H1 (cell line): ENCODE measurements at regions not wholly inside any gene's neighbourhood (a gene's known extent, or its start where the extent isn't known, plus 50 kb on each side); places are given as distances from the start of the nearest gene placed in this dataset.

ENCODE experiments used
- CTCF ChIA-PET: fragments of 300-600 bp; sonication (Branson Sonifier 250); formaldehyde crosslinking; loops from one replicate; lab custom pipeline; 2021; ENCODE audit not compliant: partially characterized antibody; lab: Charles Lee
- POLR2A ChIA-PET: fragments of 300-600 bp; sonication (Branson Sonifier 250); formaldehyde crosslinking; loops from one replicate; lab custom pipeline; 2021; ENCODE audit warnings: inconsistent platforms; ENCODE audit not compliant: partially characterized antibody; lab: Charles Lee
- DNase-seq, 2 experiments: peaks; one replicate each; pipeline versions ENCODE4 v3.0.0 to v3.0.0-alpha.2; 2010 to 2022; ENCODE audit warnings: low spot score in 2 of 2, low read depth in 1 of 2, mixed read lengths in 1 of 2
- FAIRE-seq: peaks from 2 replicates; lab custom pipeline; 2011; peaks lifted over from hg19 to GRCh38; lab: Jason Lieb, UNC
- H2AFZ ChIP-seq: 2 replicates; pipeline ENCODE4 v1.8.1; 2012; ENCODE audit warnings: low read length, inconsistent platforms
- H2AK5ac ChIP-seq: 2 replicates; pipeline ENCODE4 v1.6.1; 2013; ENCODE audit warnings: low read depth, low read length
- H2BK120ac ChIP-seq: replicated peaks from 2 replicates; pipeline ENCODE3; 2013; ENCODE audit warnings: low read depth, low read length, inconsistent platforms
- H2BK12ac ChIP-seq: 2 replicates; pipeline ENCODE4 v1.6.1; 2013; ENCODE audit warnings: low read depth, low read length
- H2BK15ac ChIP-seq: 2 replicates; pipeline ENCODE4 v1.6.1; 2013; ENCODE audit warnings: low read length
- H2BK20ac ChIP-seq: 2 replicates; pipeline ENCODE4 v1.6.1; 2013; ENCODE audit warnings: low read length
- H2BK5ac ChIP-seq: 2 replicates; pipeline ENCODE4 v1.6.1; 2013; ENCODE audit warnings: low read depth, low read length
- H3K14ac ChIP-seq: 2 replicates; pipeline ENCODE4 v1.6.1; 2013; ENCODE audit warnings: inconsistent platforms; ENCODE audit not compliant: insufficient read length
- H3K18ac ChIP-seq: 2 replicates; pipeline ENCODE4 v1.6.1; 2013; ENCODE audit warnings: low read length; ENCODE audit errors: extremely low read depth
- H3K23ac ChIP-seq: 2 replicates; pipeline ENCODE4 v1.6.1; 2013; ENCODE audit warnings: inconsistent platforms; ENCODE audit not compliant: insufficient read length
- H3K23me2 ChIP-seq: 2 replicates; pipeline ENCODE4 v1.6.1; 2013; ENCODE audit warnings: low read depth, low read length
- H3K27ac ChIP-seq: 2 replicates; pipeline ENCODE4 v1.6.1; 2011; ENCODE audit warnings: low read depth, low read length, inconsistent platforms
- H3K27me3 ChIP-seq, 4 experiments: replicated peaks in 1 of 4; 1 replicate in 1 of 4; 2 replicates in 3 of 4; pipeline versions ENCODE4 v1.6.1 to v1.8.1; 2011 to 2013; ENCODE audit warnings: low read length in 3 of 4, mild to moderate bottlenecking in 3 of 4, inconsistent platforms in 2 of 4, mixed read lengths in 2 of 4, moderate library complexity in 1 of 4; ENCODE audit not compliant: control insufficient read depth in 3 of 4, insufficient read depth in 3 of 4; ENCODE audit errors: extremely low read depth in 1 of 4
- H3K36me3 ChIP-seq, 4 experiments: 2 replicates each; pipeline versions ENCODE4 v1.6.1 to v1.8.1; 2011 to 2013; ENCODE audit warnings: mild to moderate bottlenecking in 4 of 4, low read length in 3 of 4, moderate library complexity in 2 of 4, control low read depth in 1 of 4, inconsistent platforms in 1 of 4; ENCODE audit not compliant: insufficient read depth in 4 of 4, control insufficient read depth in 2 of 4
- H3K4ac ChIP-seq: replicated peaks from 2 replicates; pipeline ENCODE3; 2013; ENCODE audit warnings: low read length, low read depth, mixed read lengths, inconsistent platforms; ENCODE audit not compliant: insufficient read length
- H3K4me1 ChIP-seq, 4 experiments: replicated peaks in 1 of 4; 1 replicate in 1 of 4; 2 replicates in 3 of 4; pipeline versions ENCODE4 v1.6.1 to v1.8.1; 2011 to 2013; ENCODE audit warnings: low read length in 3 of 4, inconsistent platforms in 2 of 4, mixed read lengths in 1 of 4; ENCODE audit not compliant: insufficient read depth in 4 of 4, control insufficient read depth in 3 of 4
- H3K4me2 ChIP-seq, 2 experiments: 2 replicates each; pipeline versions ENCODE4 v1.6.1 to v1.8.1; 2011 to 2013; ENCODE audit warnings: low read depth in 2 of 2, low read length in 2 of 2, control low read depth in 1 of 2, inconsistent platforms in 1 of 2, mild to moderate bottlenecking in 1 of 2; ENCODE audit not compliant: insufficient read depth in 1 of 2
- H3K4me3 ChIP-seq, 4 experiments: fragments of 200-600, 300-600 bp in 1 of 4; sonication (generic), shearing (Covaris generic), sonication (Bioruptor Twin) in 1 of 4; 2 replicates each; pipeline versions ENCODE4 v1.5.1 to v1.8.1; 2011 to 2016; ENCODE audit warnings: low read length in 4 of 4, low read depth in 3 of 4, control low read depth in 2 of 4, inconsistent platforms in 2 of 4, mild to moderate bottlenecking in 2 of 4, mixed read lengths in 1 of 4, moderate library complexity in 1 of 4; ENCODE audit not compliant: insufficient read depth in 2 of 4; ENCODE audit errors: extremely low read depth in 1 of 4
- H3K56ac ChIP-seq: replicated peaks from 2 replicates; pipeline ENCODE3; 2013; ENCODE audit warnings: low read depth, mild to moderate bottlenecking, mixed read lengths, low read length, inconsistent platforms; ENCODE audit not compliant: insufficient read length
- H3K79me1 ChIP-seq: 2 replicates; pipeline ENCODE4 v1.6.1; 2013; ENCODE audit warnings: low read depth, low read length, control low read depth
- H3K79me2 ChIP-seq, 2 experiments: 2 replicates each; pipeline versions ENCODE4 v1.6.1 to v1.8.1; 2012 to 2013; ENCODE audit warnings: low read length in 2 of 2, mild to moderate bottlenecking in 2 of 2, inconsistent platforms in 1 of 2; ENCODE audit not compliant: insufficient read depth in 2 of 2, control insufficient read depth in 1 of 2
- H3K9ac ChIP-seq, 4 experiments: replicated peaks in 1 of 4; 1 replicate in 1 of 4; 2 replicates in 3 of 4; pipeline versions ENCODE4 v1.6.1 to v1.8.1; 2011 to 2013; ENCODE audit warnings: low read depth in 3 of 4, low read length in 3 of 4, control low read depth in 2 of 4, mild to moderate bottlenecking in 2 of 4, moderate library complexity in 2 of 4, inconsistent platforms in 1 of 4; ENCODE audit errors: extremely low read depth in 1 of 4
- H3K9me3 ChIP-seq, 2 experiments: 2 replicates each; pipeline versions ENCODE4 v1.6.1 to v1.8.1; 2012 to 2013; ENCODE audit warnings: mild to moderate bottlenecking in 2 of 2, moderate library complexity in 2 of 2, control low read depth in 1 of 2, inconsistent platforms in 1 of 2, low read depth in 1 of 2, low read length in 1 of 2, mixed read lengths in 1 of 2; ENCODE audit not compliant: insufficient read depth in 2 of 2
- H4K20me1 ChIP-seq, 2 experiments: replicated peaks in 1 of 2; 2 replicates each; pipeline versions ENCODE3 to v1.8.1; 2011 to 2013; ENCODE audit warnings: inconsistent platforms in 2 of 2, low read length in 2 of 2, mild to moderate bottlenecking in 1 of 2; ENCODE audit not compliant: insufficient read depth in 2 of 2, control insufficient read depth in 1 of 2
- H4K5ac ChIP-seq: 2 replicates; pipeline ENCODE4 v1.6.1; 2013; ENCODE audit warnings: low read length, low read depth, mixed read lengths, inconsistent platforms; ENCODE audit not compliant: insufficient read length
- H4K8ac ChIP-seq: 2 replicates; pipeline ENCODE4 v1.8.0; 2013; ENCODE audit warnings: mild to moderate bottlenecking, moderate library complexity, low read length, inconsistent platforms; ENCODE audit not compliant: insufficient read depth; ENCODE audit errors: extremely low read depth
- H4K91ac ChIP-seq: replicated peaks from 2 replicates; pipeline ENCODE3; 2013; ENCODE audit warnings: low read length, mixed read lengths, inconsistent platforms; ENCODE audit not compliant: insufficient read length
- CHD2 ChIP-seq: IDR thresholded peaks from 2 replicates; pipeline ENCODE4 v1.6.1; 2012; ENCODE audit warnings: low read length, improper control_type of control experiment
- CTCF ChIP-seq, 3 experiments: IDR thresholded peaks; 1 replicate in 2 of 3; 2 replicates in 1 of 3; pipeline versions ENCODE4 v1.5.1 to v1.6.1; 2011; ENCODE audit warnings: low read length in 3 of 3, mild to moderate bottlenecking in 3 of 3, inconsistent platforms in 2 of 3, low read depth in 1 of 3, moderate library complexity in 1 of 3; ENCODE audit not compliant: insufficient read depth in 1 of 3; ENCODE audit errors: control extremely low read depth in 1 of 3
- KDM5A ChIP-seq: fragments of 200-600 bp; IDR thresholded peaks from 2 replicates; pipeline ENCODE4 v1.7.1; 2012; ENCODE audit warnings: mild to moderate bottlenecking, low read length, inconsistent platforms, mixed read lengths
- WGBS, 2 experiments: shearing (Covaris generic) in 1 of 2; methylation state at CpG; one replicate each; pipeline versions ENCODE4 v1.1.6 to v1.1.7; 2013 to 2015; ENCODE audit warnings: low lambda C conversion rate in 2 of 2, mixed read lengths in 2 of 2, inconsistent platforms in 1 of 2, low coverage in 1 of 2, missing lambda C conversion rate in 1 of 2; ENCODE audit not compliant: insufficient replicate concordance in 2 of 2, insufficient coverage in 1 of 2, insufficient read length in 1 of 2; ENCODE audit errors: extremely low coverage in 1 of 2, missing lambda C conversion rate in 1 of 2; 5-methylcytosine and 5-hydroxymethylcytosine counted together
- TF ChIP-seq, protein P1 (sequence below): IDR thresholded peaks from 2 replicates; pipeline ENCODE4 v1.6.1; 2011; ENCODE audit warnings: low read length, improper control_type of control experiment

DNA sequence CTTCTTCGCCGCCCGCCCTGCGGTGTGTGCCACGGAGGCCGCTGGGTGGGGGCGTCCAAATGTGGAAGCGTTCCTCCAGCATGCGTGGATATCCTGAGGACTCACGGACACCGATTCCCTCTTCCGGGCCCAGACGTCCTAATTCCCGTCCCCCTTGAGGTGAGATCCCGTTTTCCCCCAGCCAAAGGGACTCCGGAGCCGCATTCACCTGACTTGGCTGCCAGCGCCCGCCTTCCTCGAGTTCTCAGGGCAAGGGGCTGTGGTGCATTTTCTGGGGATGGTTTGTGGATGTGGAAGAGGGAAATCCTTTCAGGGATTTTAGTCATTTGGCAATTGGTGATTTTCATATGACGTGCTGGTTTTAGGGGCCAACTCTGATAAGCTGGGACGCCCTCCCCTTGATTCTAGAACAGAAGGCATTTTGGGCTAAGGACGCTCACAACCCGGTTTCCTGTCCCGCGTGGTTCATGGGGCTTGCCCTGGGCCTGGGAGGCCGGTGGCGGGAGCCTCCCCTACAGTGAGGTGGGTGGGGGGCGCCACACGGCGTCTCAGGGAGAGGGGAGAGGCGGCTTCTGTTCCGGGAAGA is 165.4 kb downstream of the ACTR3B start:
- H4K8ac ChIP-seq, result peak overlapping the region; percentile 83
- peak overlapping the region; percentile 71 for H3K18ac ChIP-seq
- H3K14ac ChIP-seq, result no peak overlapping the region
- no peak overlapping the region for H3K27ac ChIP-seq
- no peaks in the 10 kb centered on the region for H3K36me3 ChIP-seq
- POLR2A ChIA-PET, result interaction anchor here (1.1 to 1.5 kb wide), 2 partner anchors 9 to 15 kb away, joined by 3 to 5 read pairs; no protein-coding TSS in a partner anchor
- H3K4me3 ChIP-seq, result peak overlapping the region; percentile 58 to 79 (median 62)
- peak in 1 of 2 experiments; percentile 81 for DNase-seq
- FAIRE-seq, result no peak
- no peak overlapping the region for H2BK5ac ChIP-seq
- peaks cover 11% of the 10 kb centered on the region; the same call in 1 of the 2 replicates for H3K23me2 ChIP-seq
- no peak overlapping the region for H2BK15ac ChIP-seq
- H2BK12ac ChIP-seq, result 0 out of 2 replicates have a peak overlapping the region, but pooled peaks have one; percentile 9
- H3K27me3 ChIP-seq, result peaks cover 0 to 25% (median 19%) of the 10 kb centered on the region in 4 experiments; a peak in 6 of 7 replicates
- H3K79me2 ChIP-seq, result no peaks in the 10 kb centered on the region
- no peaks in the 10 kb centered on the region for H4K20me1 ChIP-seq
- no peak overlapping the region for H3K4ac ChIP-seq
- H3K23ac ChIP-seq, result no peak overlapping the region
- H3K9me3 ChIP-seq, result peaks cover 3 to 5% of the 10 kb centered on the region in 2 experiments; a peak in 1 of 4 replicates
- H3K79me1 ChIP-seq, result no peaks in the 10 kb centered on the region
- no peak overlapping the region for H2AK5ac ChIP-seq
- CTCF ChIA-PET, result interaction anchor here (1.1 to 4.5 kb wide), 6 partner anchors 7 to 37 kb away, joined by 4 to 28 read pairs (median 6); no protein-coding TSS in a partner anchor
- H3K4me1 ChIP-seq, result peaks cover 0 to 7% (median 3%) of the 10 kb centered on the region in 4 experiments; a peak in 4 of 7 replicates
- peak overlapping the region; percentile 55; the same call in 1 of the 2 replicates for H2AFZ ChIP-seq
- TF ChIP-seq CHD2 (peak; percentile 37; the same call in 1 of the 2 replicates), CTCF (IDR thresholded peaks at IDR 0.05; ENCODE audit: control extremely low read depth in 1 of 3, insufficient read depth in 1 of 3, low read depth in 1 of 3, low read length in 3 of 3) (peak in 1 of 3 experiments; percentile 4; a peak in 1 of 4 replicates), KDM5A (no peak)
- TF ChIP-seq, protein P1, sequence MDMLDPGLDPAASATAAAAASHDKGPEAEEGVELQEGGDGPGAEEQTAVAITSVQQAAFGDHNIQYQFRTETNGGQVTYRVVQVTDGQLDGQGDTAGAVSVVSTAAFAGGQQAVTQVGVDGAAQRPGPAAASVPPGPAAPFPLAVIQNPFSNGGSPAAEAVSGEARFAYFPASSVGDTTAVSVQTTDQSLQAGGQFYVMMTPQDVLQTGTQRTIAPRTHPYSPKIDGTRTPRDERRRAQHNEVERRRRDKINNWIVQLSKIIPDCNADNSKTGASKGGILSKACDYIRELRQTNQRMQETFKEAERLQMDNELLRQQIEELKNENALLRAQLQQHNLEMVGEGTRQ, result no peak
- H2BK120ac ChIP-seq, result no peak overlapping the region
- no peak overlapping the region for H2BK20ac ChIP-seq
- no peak overlapping the region for H4K5ac ChIP-seq
- 19% methylated on average over 32 of the region's 33 CpGs; no CpG with 5 or more reads in 1 of the 2 experiments for WGBS, 2 experiments
- no peak overlapping the region for H3K56ac ChIP-seq
- H3K9ac ChIP-seq, result peak overlapping the region in 2 of 4 experiments; percentile 5 to 10; a peak in 2 of 7 replicates
- no peak overlapping the region for H4K91ac ChIP-seq
- peak overlapping the region; percentile 86 to 88 for H3K4me2 ChIP-seq
